T-cell (primary cell): ENCODE measurements at regions not wholly inside any gene's neighbourhood (a gene's known extent, or its start where the extent isn't known, plus 50 kb on each side); places are given as distances from the start of the nearest gene placed in this dataset.
"Not testable (repeated sequence)": the region's sequence is repeated elsewhere in the genome, so short reads cannot be mapped to it uniquely, and the experiment has no call there.

Source experiments
- ATAC-seq, 4 experiments: fragments of 200-7000 bp in 3 of 4; fragments of 150-1000 bp in 1 of 4; cut with Tn5 transposase; replicated peaks in 1 of 4; 1 replicate in 3 of 4; 2 replicates in 1 of 4; pipeline ENCODE4 v1.10.0; 2021; ENCODE audit warnings: moderate library complexity in 3 of 4, mild to moderate bottlenecking in 2 of 4, moderate number of reproducible peaks in 1 of 4
- CTCF ChIA-PET, 2 donors: fragments of 300-600 bp; sonication (Branson Sonifier 250); formaldehyde crosslinking; loops; one replicate each; lab custom pipeline; 2022; ENCODE audit warnings: antibody characterized with exemption in 2 of 2; lab: Charles Lee
- POLR2A ChIA-PET, 2 donors: fragments of 300-600 bp; sonication (Branson Sonifier 250); formaldehyde crosslinking; loops; one replicate each; lab custom pipeline; 2022; ENCODE audit warnings: antibody characterized with exemption in 2 of 2; lab: Charles Lee
- DNase-seq, 35 experiments: peaks; one replicate each; pipeline versions ENCODE4 v3.0.0 to v3.0.0-alpha.2; 2013 to 2023
- H3K27ac ChIP-seq: one replicate; pipeline ENCODE4 v1.5.1; 2013; ENCODE audit warnings: low read length
- H3K27me3 ChIP-seq, 2 experiments: replicated peaks in 1 of 2; 1 replicate in 1 of 2; 2 replicates in 1 of 2; pipeline versions ENCODE4 v1.6.1 to v1.7.0; 2013; ENCODE audit warnings: low read length in 1 of 2, mixed read lengths in 1 of 2; ENCODE audit not compliant: control insufficient read depth in 2 of 2, insufficient read depth in 2 of 2; ENCODE audit errors: extremely low read depth in 1 of 2
- H3K36me3 ChIP-seq, 2 donors: 1 replicate in 1 of 2; 2 replicates in 1 of 2; pipeline versions ENCODE4 v1.6.1 to v1.7.0; 2013; ENCODE audit warnings: low read length in 1 of 2; ENCODE audit not compliant: control insufficient read depth in 2 of 2, insufficient read depth in 1 of 2; ENCODE audit errors: extremely low read depth in 1 of 2
- H3K4me1 ChIP-seq, 2 experiments: 1 replicate in 1 of 2; 2 replicates in 1 of 2; pipeline versions ENCODE4 v1.6.1 to v1.7.0; 2013; ENCODE audit warnings: low read length in 2 of 2, mixed read lengths in 1 of 2; ENCODE audit not compliant: insufficient read depth in 2 of 2, control insufficient read depth in 1 of 2; ENCODE audit errors: extremely low read depth in 1 of 2
- H3K4me3 ChIP-seq, 2 donors: 1 replicate in 1 of 2; 2 replicates in 1 of 2; pipeline versions ENCODE4 v1.5.1 to v1.7.0; 2013; ENCODE audit warnings: mild to moderate bottlenecking in 2 of 2, low read length in 1 of 2, moderate library complexity in 1 of 2; ENCODE audit not compliant: control insufficient read depth in 1 of 2; ENCODE audit errors: extremely low read depth in 1 of 2
- H3K9me3 ChIP-seq: 2 replicates; pipeline ENCODE4 v1.7.0; 2013
- H3K27ac Mint-ChIP-seq, 2 donors: one replicate each; pipeline ENCODE4 v1.8.0; 2020 to 2021; ENCODE audit warnings: mild to moderate bottlenecking in 2 of 2, mixed read lengths in 2 of 2
- H3K27me3 Mint-ChIP-seq, 2 donors: one replicate each; pipeline ENCODE4 v1.8.0; 2021 to 2022; ENCODE audit warnings: mixed read lengths in 2 of 2
- H3K36me3 Mint-ChIP-seq: one replicate; pipeline ENCODE4 v1.8.0; 2021; ENCODE audit warnings: mixed read lengths
- H3K4me1 Mint-ChIP-seq, 3 donors: one replicate each; pipeline ENCODE4 v1.8.0; 2020 to 2022; ENCODE audit warnings: mixed read lengths in 3 of 3, mild to moderate bottlenecking in 1 of 3
- H3K4me3 Mint-ChIP-seq, 3 donors: one replicate each; pipeline ENCODE4 v1.8.0; 2020 to 2022; ENCODE audit warnings: mild to moderate bottlenecking in 3 of 3, mixed read lengths in 3 of 3, moderate library complexity in 3 of 3
- H3K9me3 Mint-ChIP-seq, 3 donors: one replicate each; pipeline ENCODE4 v1.8.0; 2020 to 2022; ENCODE audit warnings: mixed read lengths in 3 of 3
- WGBS: methylation state at CpG from one replicate; pipeline ENCODE4 v1.1.5; 2013; ENCODE audit warnings: missing lambda C conversion rate; ENCODE audit not compliant: insufficient coverage; 5-methylcytosine and 5-hydroxymethylcytosine counted together

GRCh38 chr14:106733771-106734170 lies 1207.4 kb downstream of the TMEM121 start:
- Mint-ChIP-seq H3K36me3 (no peaks in the 10 kb centered on the region), H3K27me3 (no peaks in the 10 kb centered on the region), H3K27ac (no peak overlapping the region), H3K4me3 (no peak overlapping the region), H3K4me1 (peaks cover 0 to 42% (median 0%) of the 10 kb centered on the region in 3 donors), H3K9me3 (no peaks in the 10 kb centered on the region)
- WGBS: no CpG with 5 or more reads among the region's 2 CpGs
- DNase-seq (no peak), ATAC-seq (no peak)
- Histone ChIP-seq H3K27ac (no peak overlapping the region), H3K4me3 (no peak overlapping the region), H3K36me3 (no peaks in the 10 kb centered on the region), H3K4me1 (peaks cover 0 to 15% of the 10 kb centered on the region in 2 experiments), H3K9me3 (no peaks in the 10 kb centered on the region), H3K27me3 (no peaks in the 10 kb centered on the region)
- ChIA-PET POLR2A (no interaction called here), CTCF (interaction anchor here in 1 of 2 donors (0.5 kb wide), 1 partner anchor 470 kb away, joined by 3 read pairs; no protein-coding TSS in a partner anchor)

GRCh38 chr14:106737021-106737420 lies 1210.6 kb downstream of the TMEM121 start:
- peak overlapping the region in 1 of 3 donors; percentile 82 for H3K4me3 Mint-ChIP-seq
- Histone ChIP-seq H3K27me3 (no peaks in the 10 kb centered on the region), H3K4me3 (peak overlapping the region in 1 of 2 donors; percentile 60), H3K9me3 (no peaks in the 10 kb centered on the region), H3K36me3 (no peaks in the 10 kb centered on the region), H3K4me1 (peaks cover 0 to 23% of the 10 kb centered on the region in 2 experiments), H3K27ac (peak overlapping the region; percentile 93)
- H3K4me1 Mint-ChIP-seq: peaks cover 0 to 47% (median 0%) of the 10 kb centered on the region in 3 donors
- no peaks in the 10 kb centered on the region for H3K36me3 Mint-ChIP-seq
- no CpG with 5 or more reads among the region's 9 CpGs for WGBS
- DNase-seq: peak in 12 of 35 experiments; percentile 5 to 63 (median 42)
- peak in 2 of 4 experiments; percentile 35 to 75 for ATAC-seq
- H3K27ac Mint-ChIP-seq: peak overlapping the region in 1 of 2 donors; percentile 96
- POLR2A ChIA-PET: no interaction called here
- H3K9me3 Mint-ChIP-seq: no peaks in the 10 kb centered on the region
- CTCF ChIA-PET: no interaction called here
- no peaks in the 10 kb centered on the region for H3K27me3 Mint-ChIP-seq

GRCh38 chr14:106738075-106738474 lies 1211.7 kb downstream of the TMEM121 start:
- Histone ChIP-seq H3K36me3 (no peaks in the 10 kb centered on the region), H3K4me1 (peaks cover 0 to 23% of the 10 kb centered on the region in 2 experiments), H3K4me3 (peak overlapping the region in 1 of 2 donors; percentile 60), H3K27me3 (no peaks in the 10 kb centered on the region), H3K9me3 (no peaks in the 10 kb centered on the region), H3K27ac (peak overlapping the region; percentile 93)
- Mint-ChIP-seq H3K36me3 (no peaks in the 10 kb centered on the region), H3K9me3 (no peaks in the 10 kb centered on the region), H3K4me1 (peaks cover 0 to 47% (median 0%) of the 10 kb centered on the region in 3 donors), H3K4me3 (peak overlapping the region in 1 of 3 donors; percentile 82), H3K27ac (peak overlapping the region in 1 of 2 donors; percentile 96), H3K27me3 (no peaks in the 10 kb centered on the region)
- ATAC-seq: no peak
- POLR2A ChIA-PET: no interaction called here
- CTCF ChIA-PET: no interaction called here
- WGBS: no CpG with 5 or more reads among the region's 1 CpG
- DNase-seq: peak in 8 of 35 experiments; percentile 14 to 53 (median 42)

- peak in 4 of 35 experiments; percentile 15 to 51 (median 34) for DNase-seq
- H3K4me3 Mint-ChIP-seq: peak overlapping the region in 1 of 3 donors; percentile 82
- peak overlapping the region in 1 of 2 donors; percentile 60 for H3K4me3 ChIP-seq
- peak overlapping the region; percentile 93 for H3K27ac ChIP-seq
- peaks cover 0 to 47% (median 0%) of the 10 kb centered on the region in 3 donors for H3K4me1 Mint-ChIP-seq
- H3K4me1 ChIP-seq: peaks cover 0 to 23% of the 10 kb centered on the region in 2 experiments
- H3K36me3 ChIP-seq, H3K9me3 Mint-ChIP-seq, ATAC-seq, H3K27me3 Mint-ChIP-seq, H3K27me3 ChIP-seq, H3K9me3 ChIP-seq, POLR2A ChIA-PET, H3K36me3 Mint-ChIP-seq: not testable (repeated sequence)
- H3K27ac Mint-ChIP-seq: peak overlapping the region in 1 of 2 donors; percentile 66
- CTCF ChIA-PET: interaction anchor here in 1 of 2 donors (0.7 kb wide), 1 partner anchor 121 kb away, joined by 3 read pairs; no protein-coding TSS in a partner anchor
- no CpG with 5 or more reads among the region's 9 CpGs for WGBS
These were observed 1212.3 kb downstream of the TMEM121 start for GRCh38 chr14:106738598-106739258.

- H3K4me3 Mint-ChIP-seq, H3K27ac ChIP-seq, H3K27me3 ChIP-seq, H3K9me3 ChIP-seq, H3K27me3 Mint-ChIP-seq, H3K36me3 Mint-ChIP-seq, H3K9me3 Mint-ChIP-seq, H3K4me3 ChIP-seq, H3K27ac Mint-ChIP-seq, H3K36me3 ChIP-seq, POLR2A ChIA-PET: not testable (repeated sequence)
- H3K4me1 ChIP-seq: peaks cover 2 to 23% of the 10 kb centered on the region in 2 experiments
- ATAC-seq (peak in 2 of 4 experiments; percentile 47 to 78), DNase-seq (peak in 22 of 35 experiments; percentile 16 to 86 (median 64))
- CTCF ChIA-PET: interaction anchor here in 1 of 2 donors (0.5 kb wide), 1 partner anchor 17 kb away, joined by 4 read pairs; no protein-coding TSS in a partner anchor
- 23% methylated on average over 5 of the region's 16 CpGs for WGBS
- H3K4me1 Mint-ChIP-seq: peaks cover 0 to 43% (median 0%) of the 10 kb centered on the region in 3 donors
These were observed 1214.9 kb downstream of the TMEM121 start for GRCh38 chr14:106741086-106741827.

- H3K36me3 ChIP-seq, H3K9me3 ChIP-seq, H3K27me3 ChIP-seq, H3K4me3 Mint-ChIP-seq, H3K27me3 Mint-ChIP-seq, POLR2A ChIA-PET, H3K36me3 Mint-ChIP-seq, H3K4me1 ChIP-seq, H3K4me3 ChIP-seq, H3K9me3 Mint-ChIP-seq, CTCF ChIA-PET: not testable (repeated sequence)
- peak overlapping the region; percentile 18 for H3K27ac ChIP-seq
- WGBS: 0% methylated on average over 1 of the region's 15 CpGs
- peak overlapping the region in 1 of 2 donors; percentile 76 for H3K27ac Mint-ChIP-seq
- ATAC-seq (peak; percentile 79 to 99 (median 96)), DNase-seq (peak in 20 of 35 experiments; percentile 4 to 69 (median 36))
- peaks cover 0 to 25% (median 0%) of the 10 kb centered on the region in 3 donors for H3K4me1 Mint-ChIP-seq
These were observed 1218.8 kb downstream of the TMEM121 start for GRCh38 chr14:106745016-106745767.
